ENCODE measurements at regions not wholly inside any gene's neighbourhood (a gene's known extent, or its start where the extent isn't known, plus 50 kb on each side); places are given as distances from the start of the nearest gene placed in this dataset.

- H3K9me3 ChIP-seq (ENCODE audit: control insufficient read depth in 1 of 2, insufficient read depth in 1 of 2, low read depth in 1 of 2, low read length in 2 of 2): no peaks in the 10 kb centered on the region
- H3K4me2 ChIP-seq (ENCODE audit: low read length): no peak overlapping the region
- H3K9ac ChIP-seq (ENCODE audit: low read length): no peak overlapping the region
- RAD21 ChIA-PET (ENCODE audit: low non-redundant PET in 1 of 2, low total read pairs in 2 of 2, uncharacterized antibody in 2 of 2, unreplicated experiment in 2 of 2): no interaction called here
- no TSS peak for BruUV-seq (replicated peaks)
- no peak overlapping the region for H2AFZ ChIP-seq (ENCODE audit: low read depth, low read length, poor library complexity, severe bottlenecking)
- H3K79me2 ChIP-seq (ENCODE audit: insufficient read depth, low read length): no peaks in the 10 kb centered on the region
- intact Hi-C loops (cut with micrococcal nuclease): no loop called here
- H3K27ac ChIP-seq (ENCODE audit: low read depth, low read length): no peak overlapping the region
- no peaks in the 10 kb centered on the region for H3K36me3 ChIP-seq (ENCODE audit: control insufficient read depth in 1 of 2, insufficient read depth in 2 of 2, low read length in 2 of 2)
- no peak for TF ChIP-seq ZBTB33 (IDR thresholded peaks at IDR 0.05; ENCODE audit: extremely low read depth, insufficient replicate concordance, low read length)
- no peak for TF ChIP-seq REST (IDR thresholded peaks at IDR 0.05; ENCODE audit: low read depth)
- TF ChIP-seq FOSL1 (IDR thresholded peaks at IDR 0.05; ENCODE audit: low read depth): no peak
- no peak for TF ChIP-seq CBX3 (IDR thresholded peaks at IDR 0.05; ENCODE audit: low read depth)
- no peak for TF ChIP-seq ZNF274 (IDR thresholded peaks at IDR 0.05; ENCODE audit: low read depth, low read length)
- no peak for TF ChIP-seq SRF (IDR thresholded peaks at IDR 0.05; ENCODE audit: low read depth)
- TF ChIP-seq EZH2 (IDR thresholded peaks at IDR 0.05): no peak
- no peak for ATAC-seq
- CTCF ChIA-PET: no interaction called here
- no peak for DNase-seq (ENCODE audit: low read depth, low spot score)
- H3K4me3 ChIP-seq (replicated peaks in 1 of 2; ENCODE audit: low read depth in 1 of 2, low read length in 2 of 2): no peak overlapping the region
- H4K20me1 ChIP-seq (ENCODE audit: insufficient read depth): no peaks in the 10 kb centered on the region
- H3K9me2 ChIP-seq (ENCODE audit: insufficient read depth): no peaks in the 10 kb centered on the region
- POLR2A ChIA-PET: no interaction called here
- H3K4me1 ChIP-seq (ENCODE audit: control insufficient read depth in 1 of 2, insufficient read depth in 2 of 2, low read length in 2 of 2): no peaks in the 10 kb centered on the region
- H3K27me3 ChIP-seq (ENCODE audit: insufficient read depth, low read length): no peaks in the 10 kb centered on the region
These were observed 115.0 kb upstream of the PZP start for GRCh38 chr12:9323144-9323681.

Measured in HCT116 (cell line).